Neural cell (in vitro differentiated cells): ENCODE measurements at regions not wholly inside any gene's neighbourhood (a gene's known extent, or its start where the extent isn't known, plus 50 kb on each side); places are given as distances from the start of the nearest gene placed in this dataset.

ENCODE experiments used
- H2AFZ ChIP-seq: fragments of 200-600, 300-800 bp; sonication (generic), shearing (Covaris generic); 2 replicates; pipeline ENCODE4 v1.6.0; 2014; ENCODE audit warnings: low read depth, mild to moderate bottlenecking, antibody characterized with exemption, low read length, moderate library complexity
- H3F3A ChIP-seq: fragments of 200-600 bp; shearing (Covaris generic); 2 replicates; pipeline ENCODE4 v1.6.1; 2016; ENCODE audit warnings: mild to moderate bottlenecking, moderate library complexity, mixed read lengths, antibody characterized with exemption, low read length; ENCODE audit not compliant: insufficient read depth, poor library complexity, severe bottlenecking
- H3K27ac ChIP-seq: fragments of 200-600, 300-800 bp; sonication (generic), shearing (Covaris generic); 2 replicates; pipeline ENCODE4 v1.5.1; 2014; ENCODE audit warnings: mild to moderate bottlenecking, low read length, moderate library complexity
- H3K27me3 ChIP-seq: fragments of 300-800, 200-600 bp; sonication (generic), shearing (Covaris generic); 2 replicates; pipeline ENCODE4 v1.6.0; 2014; ENCODE audit warnings: mild to moderate bottlenecking, low read depth, low read length, moderate library complexity; ENCODE audit not compliant: insufficient read depth
- H3K36me3 ChIP-seq: fragments of 300-800, 200-600 bp; sonication (generic), shearing (Covaris generic); 2 replicates; pipeline ENCODE4 v1.5.1; 2014; ENCODE audit warnings: mild to moderate bottlenecking, antibody characterized with exemption, low read length, moderate library complexity; ENCODE audit not compliant: insufficient read depth
- H3K4me2 ChIP-seq: fragments of 300-800, 200-600 bp; sonication (generic), shearing (Covaris generic); 2 replicates; pipeline ENCODE4 v1.6.0; 2014; ENCODE audit warnings: mild to moderate bottlenecking, low read length
- H3K4me3 ChIP-seq: fragments of 300-800, 200-600 bp; sonication (generic), shearing (Covaris generic); 2 replicates; pipeline ENCODE4 v1.5.1; 2014; ENCODE audit warnings: mild to moderate bottlenecking, low read length, moderate library complexity
- H3K79me2 ChIP-seq: fragments of 200-600 bp; shearing (Covaris generic); replicated peaks from 2 replicates; pipeline ENCODE4 v1.6.0; 2014; ENCODE audit warnings: mild to moderate bottlenecking, low read length, moderate library complexity; ENCODE audit not compliant: insufficient read depth
- H3K9ac ChIP-seq: fragments of 300-800, 200-600 bp; sonication (generic), shearing (Covaris generic); 2 replicates; pipeline ENCODE4 v1.6.1; 2016; ENCODE audit warnings: mild to moderate bottlenecking, low read length, mixed read lengths
- H3K9me2 ChIP-seq: fragments of 200-600 bp; shearing (Covaris generic); 2 replicates; pipeline ENCODE4 v1.6.1; 2016; ENCODE audit warnings: mild to moderate bottlenecking, low read length, mixed read lengths; ENCODE audit not compliant: insufficient read depth
- H3K9me3 ChIP-seq: fragments of 200-600, 300-800 bp; sonication (generic), shearing (Covaris generic); 2 replicates; pipeline ENCODE4 v1.6.1; 2016; ENCODE audit warnings: mild to moderate bottlenecking, mixed run types, low read length, moderate library complexity, mixed read lengths
- H4K20me1 ChIP-seq: fragments of 200-600 bp; shearing (Covaris generic); 2 replicates; pipeline ENCODE4 v1.6.1; 2016; ENCODE audit warnings: mild to moderate bottlenecking, mixed run types; ENCODE audit not compliant: insufficient read depth
- CTCF ChIP-seq: fragments of 450-650 bp; IDR thresholded peaks from 2 replicates; pipeline ENCODE4 v1.5.1; 2014; ENCODE audit warnings: antibody characterized with exemption, mild to moderate bottlenecking, moderate library complexity; ENCODE audit not compliant: poor library complexity, severe bottlenecking
- EP300 ChIP-seq: fragments of 450-650 bp; conservative IDR thresholded peaks from 2 replicates; pipeline ENCODE4 v1.6.1; 2014; ENCODE audit warnings: antibody characterized with exemption, mild to moderate bottlenecking, moderate library complexity; ENCODE audit not compliant: poor library complexity, severe bottlenecking
- EZH2 ChIP-seq: fragments of 200-600, 300-800 bp; shearing (Covaris generic), sonication (generic); IDR thresholded peaks from 2 replicates; pipeline ENCODE4 v1.6.1; 2014; ENCODE audit warnings: antibody characterized with exemption, low read length, borderline replicate concordance, mild to moderate bottlenecking; ENCODE audit not compliant: insufficient read depth, poor library complexity, severe bottlenecking
- MXI1 ChIP-seq: fragments of 450-650 bp; conservative IDR thresholded peaks from 2 replicates; pipeline ENCODE4 v1.6.1; 2014; ENCODE audit warnings: antibody characterized with exemption, mild to moderate bottlenecking; ENCODE audit not compliant: poor library complexity, severe bottlenecking
- POLR2AphosphoS5 ChIP-seq: IDR thresholded peaks from 2 replicates; pipeline ENCODE4 v1.6.1; 2012
- RAD21 ChIP-seq: fragments of 450-650 bp; conservative IDR thresholded peaks from 2 replicates; pipeline ENCODE4 v1.6.1; 2014; ENCODE audit warnings: antibody characterized with exemption, mild to moderate bottlenecking, moderate library complexity
- REST ChIP-seq: IDR thresholded peaks from 2 replicates; pipeline ENCODE4 v1.6.1; 2012; ENCODE audit warnings: borderline replicate concordance
- SMC3 ChIP-seq: fragments of 450-650 bp; conservative IDR thresholded peaks from 2 replicates; pipeline ENCODE4 v1.6.1; 2014; ENCODE audit warnings: antibody characterized with exemption, mild to moderate bottlenecking, moderate library complexity; ENCODE audit not compliant: poor library complexity
- TAF1 ChIP-seq: IDR thresholded peaks from 2 replicates; pipeline ENCODE4 v1.6.1; 2012; ENCODE audit warnings: low read depth

GRCh38 chr4:4637710-4638109, 95.9 kb upstream of the STX18 start:
- no peaks in the 10 kb centered on the region for H3K9me3 ChIP-seq
- no peaks in the 10 kb centered on the region for H3K36me3 ChIP-seq
- no peak for TF ChIP-seq MXI1
- no peak for TF ChIP-seq EZH2
- no peak for TF ChIP-seq TAF1
- no peak for TF ChIP-seq CTCF
- no peak for TF ChIP-seq POLR2AphosphoS5
- TF ChIP-seq RAD21, result no peak
- no peak for TF ChIP-seq REST
- no peaks in the 10 kb centered on the region for H3K79me2 ChIP-seq
- H3K9me2 ChIP-seq, result no peaks in the 10 kb centered on the region
- no peaks in the 10 kb centered on the region for H3K27me3 ChIP-seq
- H3K27ac ChIP-seq, result no peak overlapping the region
- no peak overlapping the region for H2AFZ ChIP-seq
- H3F3A ChIP-seq, result no peaks in the 10 kb centered on the region
- H3K4me2 ChIP-seq, result no peak overlapping the region
- H4K20me1 ChIP-seq, result no peaks in the 10 kb centered on the region
- H3K4me3 ChIP-seq, result no peak overlapping the region
- H3K9ac ChIP-seq, result no peak overlapping the region

GRCh38 chr4:4633431-4633830, 91.6 kb upstream of the STX18 start:
- H3K4me2 ChIP-seq, result no peak overlapping the region
- no peaks in the 10 kb centered on the region for H3K79me2 ChIP-seq
- no peaks in the 10 kb centered on the region for H3K9me3 ChIP-seq
- H3K36me3 ChIP-seq, result no peaks in the 10 kb centered on the region
- no peak overlapping the region for H3K4me3 ChIP-seq
- H2AFZ ChIP-seq, result no peak overlapping the region
- H3K9ac ChIP-seq, result no peak overlapping the region
- no peaks in the 10 kb centered on the region for H4K20me1 ChIP-seq
- H3F3A ChIP-seq, result no peaks in the 10 kb centered on the region
- TF ChIP-seq SMC3 (no peak), EP300 (no peak), CTCF (no peak), EZH2 (no peak), MXI1 (no peak), RAD21 (no peak), REST (no peak)
- no peaks in the 10 kb centered on the region for H3K27me3 ChIP-seq
- H3K9me2 ChIP-seq, result no peaks in the 10 kb centered on the region
- H3K27ac ChIP-seq, result no peak overlapping the region
